Fibroblast of lung (primary cell): ENCODE measurements at regions not wholly inside any gene's neighbourhood (a gene's known extent, or its start where the extent isn't known, plus 50 kb on each side); places are given as distances from the start of the nearest gene placed in this dataset.

ENCODE experiments used
- EZH2 ChIP-seq: IDR thresholded peaks from 2 replicates; pipeline ENCODE4 v1.5.1; 2012; ENCODE audit warnings: low read length, control low read depth, mild to moderate bottlenecking; ENCODE audit errors: missing control alignments
- TF ChIP-seq, protein P1 (sequence below), 2 donors: IDR thresholded peaks in 1 of 2; conservative IDR thresholded peaks in 1 of 2; 1 replicate in 1 of 2; 2 replicates in 1 of 2; pipeline ENCODE4 v1.5.1; 2011 to 2012; ENCODE audit warnings: low read length in 2 of 2, control low read depth in 1 of 2, inconsistent platforms in 1 of 2, low read depth in 1 of 2, mild to moderate bottlenecking in 1 of 2

DNA sequence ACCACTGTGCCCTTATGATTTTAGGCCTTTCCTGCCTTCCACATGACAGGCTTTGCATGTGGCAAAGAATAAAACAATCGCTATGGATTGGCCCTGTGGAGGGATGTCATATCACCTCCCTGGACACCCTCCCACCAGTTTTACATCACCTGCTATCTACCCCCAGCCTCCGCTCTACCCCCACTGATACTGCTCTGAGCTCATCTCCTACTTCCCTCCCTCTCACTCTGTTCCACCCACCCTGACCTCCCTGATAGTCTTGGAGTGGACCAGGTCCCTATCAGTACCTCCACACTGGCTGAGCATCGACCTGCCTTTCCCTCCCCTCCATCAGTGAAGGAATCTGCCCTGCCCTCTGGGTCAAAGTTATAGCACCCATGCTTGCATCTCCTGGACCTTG lies 91.8 kb upstream of the FOXN3 start:
- TF ChIP-seq, protein P1, sequence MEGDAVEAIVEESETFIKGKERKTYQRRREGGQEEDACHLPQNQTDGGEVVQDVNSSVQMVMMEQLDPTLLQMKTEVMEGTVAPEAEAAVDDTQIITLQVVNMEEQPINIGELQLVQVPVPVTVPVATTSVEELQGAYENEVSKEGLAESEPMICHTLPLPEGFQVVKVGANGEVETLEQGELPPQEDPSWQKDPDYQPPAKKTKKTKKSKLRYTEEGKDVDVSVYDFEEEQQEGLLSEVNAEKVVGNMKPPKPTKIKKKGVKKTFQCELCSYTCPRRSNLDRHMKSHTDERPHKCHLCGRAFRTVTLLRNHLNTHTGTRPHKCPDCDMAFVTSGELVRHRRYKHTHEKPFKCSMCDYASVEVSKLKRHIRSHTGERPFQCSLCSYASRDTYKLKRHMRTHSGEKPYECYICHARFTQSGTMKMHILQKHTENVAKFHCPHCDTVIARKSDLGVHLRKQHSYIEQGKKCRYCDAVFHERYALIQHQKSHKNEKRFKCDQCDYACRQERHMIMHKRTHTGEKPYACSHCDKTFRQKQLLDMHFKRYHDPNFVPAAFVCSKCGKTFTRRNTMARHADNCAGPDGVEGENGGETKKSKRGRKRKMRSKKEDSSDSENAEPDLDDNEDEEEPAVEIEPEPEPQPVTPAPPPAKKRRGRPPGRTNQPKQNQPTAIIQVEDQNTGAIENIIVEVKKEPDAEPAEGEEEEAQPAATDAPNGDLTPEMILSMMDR (conservative IDR thresholded peaks at IDR 0.05 in 1 of 2, IDR thresholded peaks at IDR 0.05 in 1 of 2; ENCODE audit: low read depth in 1 of 2, low read length in 2 of 2): no peak
- TF ChIP-seq EZH2: no peak
